ENCODE measurements at regions not wholly inside any gene's neighbourhood (a gene's known extent, or its start where the extent isn't known, plus 50 kb on each side); places are given as distances from the start of the nearest gene placed in this dataset.

- TF ChIP-seq, protein P1, sequence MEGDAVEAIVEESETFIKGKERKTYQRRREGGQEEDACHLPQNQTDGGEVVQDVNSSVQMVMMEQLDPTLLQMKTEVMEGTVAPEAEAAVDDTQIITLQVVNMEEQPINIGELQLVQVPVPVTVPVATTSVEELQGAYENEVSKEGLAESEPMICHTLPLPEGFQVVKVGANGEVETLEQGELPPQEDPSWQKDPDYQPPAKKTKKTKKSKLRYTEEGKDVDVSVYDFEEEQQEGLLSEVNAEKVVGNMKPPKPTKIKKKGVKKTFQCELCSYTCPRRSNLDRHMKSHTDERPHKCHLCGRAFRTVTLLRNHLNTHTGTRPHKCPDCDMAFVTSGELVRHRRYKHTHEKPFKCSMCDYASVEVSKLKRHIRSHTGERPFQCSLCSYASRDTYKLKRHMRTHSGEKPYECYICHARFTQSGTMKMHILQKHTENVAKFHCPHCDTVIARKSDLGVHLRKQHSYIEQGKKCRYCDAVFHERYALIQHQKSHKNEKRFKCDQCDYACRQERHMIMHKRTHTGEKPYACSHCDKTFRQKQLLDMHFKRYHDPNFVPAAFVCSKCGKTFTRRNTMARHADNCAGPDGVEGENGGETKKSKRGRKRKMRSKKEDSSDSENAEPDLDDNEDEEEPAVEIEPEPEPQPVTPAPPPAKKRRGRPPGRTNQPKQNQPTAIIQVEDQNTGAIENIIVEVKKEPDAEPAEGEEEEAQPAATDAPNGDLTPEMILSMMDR (IDR thresholded peaks at IDR 0.05; ENCODE audit: insufficient read depth, low read depth, low read length, missing control alignments) = no peak
Measured at GRCh38 chr7:81648716-81649115, 121.1 kb downstream of the HGF start.

GRCh38 chr7:81645435-81645834, 124.4 kb downstream of the HGF start:
- TF ChIP-seq, protein P1 (IDR thresholded peaks at IDR 0.05; ENCODE audit: insufficient read depth, low read depth, low read length, missing control alignments) = no peak
- DNase-seq (ENCODE audit: low read depth) = no peak
- H3K4me3 ChIP-seq (ENCODE audit: low read depth, low read length) = no peak overlapping the region

More at GRCh38 chr7:81648716-81649115, 121.1 kb downstream of the HGF start:
- H3K4me3 ChIP-seq (ENCODE audit: low read depth, low read length) = no peak overlapping the region
- DNase-seq (ENCODE audit: low read depth) = no peak

DNA sequence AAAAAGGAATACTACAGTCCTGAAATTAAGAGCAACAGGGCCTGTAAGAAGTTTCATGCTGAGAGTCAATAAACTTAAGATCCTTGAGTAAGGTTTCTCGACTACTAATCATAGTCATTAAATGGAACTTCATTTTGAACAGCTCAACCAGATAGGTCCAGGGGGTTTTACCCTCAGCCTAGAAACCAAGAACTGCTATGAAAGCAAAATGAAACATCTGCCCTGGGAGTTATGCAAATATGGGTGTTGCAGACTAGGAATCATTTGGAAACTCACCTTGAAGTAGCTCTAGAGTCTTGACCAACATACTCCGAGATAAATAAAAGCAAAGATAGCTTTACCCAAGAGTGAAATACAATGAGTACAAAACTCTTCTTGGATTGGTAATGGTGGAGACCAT, 128.0 kb downstream of the HGF start:
- no peak overlapping the region for H3K4me3 ChIP-seq (ENCODE audit: low read depth, low read length)
- TF ChIP-seq, protein P1 (IDR thresholded peaks at IDR 0.05; ENCODE audit: insufficient read depth, low read depth, low read length, missing control alignments) = no peak
- peak; percentile 34 for DNase-seq (ENCODE audit: low read depth)

DNA sequence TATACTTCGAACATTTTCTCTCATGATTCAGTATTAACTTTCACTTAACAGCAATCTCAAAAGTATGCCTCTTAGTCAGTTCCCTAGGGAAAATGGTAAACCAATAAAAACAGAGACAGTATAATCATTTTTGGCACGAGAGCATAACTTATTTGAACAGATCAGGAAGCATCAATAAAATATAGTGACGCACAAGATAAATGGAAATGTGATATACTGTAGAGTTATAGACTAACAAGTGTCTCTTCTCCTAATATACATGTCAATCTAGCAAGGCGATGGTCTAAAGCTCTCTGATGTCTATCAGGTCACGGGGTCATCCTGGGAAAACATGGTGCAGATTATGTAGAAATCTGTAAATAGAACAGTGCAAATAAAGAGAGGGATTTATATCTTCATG, 131.6 kb downstream of the HGF start:
- TF ChIP-seq, protein P1 (IDR thresholded peaks at IDR 0.05; ENCODE audit: insufficient read depth, low read depth, low read length, missing control alignments) = no peak
- DNase-seq (ENCODE audit: low read depth) = no peak
- H3K4me3 ChIP-seq (ENCODE audit: low read depth, low read length) = no peak overlapping the region

DNA sequence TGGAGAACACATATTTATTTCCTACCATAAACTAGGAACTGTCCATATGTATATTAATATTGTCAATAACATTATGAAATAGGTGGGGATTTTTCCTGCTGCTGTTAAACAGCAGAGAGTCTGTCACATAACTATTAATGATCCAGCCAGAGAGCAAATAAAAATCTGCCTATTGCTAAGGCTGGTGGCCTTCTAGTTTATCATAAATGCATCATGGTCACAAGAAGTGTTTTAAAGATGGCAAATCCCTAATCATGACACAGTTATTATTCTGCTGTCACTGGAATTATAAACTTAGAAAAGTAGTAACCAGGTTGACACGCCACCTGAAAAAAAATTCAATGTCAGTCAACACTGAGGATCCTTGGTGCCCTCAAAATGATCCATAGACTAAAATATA, 132.3 kb downstream of the HGF start:
- TF ChIP-seq, protein P1 (IDR thresholded peaks at IDR 0.05; ENCODE audit: insufficient read depth, low read depth, low read length, missing control alignments) = no peak
- no peak overlapping the region for H3K4me3 ChIP-seq (ENCODE audit: low read depth, low read length)
- DNase-seq (ENCODE audit: low read depth) = no peak

- no peak for DNase-seq (ENCODE audit: low read depth)
- TF ChIP-seq, protein P1 (IDR thresholded peaks at IDR 0.05; ENCODE audit: insufficient read depth, low read depth, low read length, missing control alignments) = no peak
- no peak overlapping the region for H3K4me3 ChIP-seq (ENCODE audit: low read depth, low read length)
Measured at GRCh38 chr7:81632418-81632817, 137.4 kb downstream of the HGF start.

GRCh38 chr7:81630600-81630999, 139.2 kb downstream of the HGF start:
- H3K4me3 ChIP-seq (ENCODE audit: low read depth, low read length) = no peak overlapping the region
- DNase-seq (ENCODE audit: low read depth) = no peak
- TF ChIP-seq, protein P1 (IDR thresholded peaks at IDR 0.05; ENCODE audit: insufficient read depth, low read depth, low read length, missing control alignments) = no peak
